22Rv1 (cell line): ENCODE measurements at regions not wholly inside any gene's neighbourhood (a gene's known extent, or its start where the extent isn't known, plus 50 kb on each side); places are given as distances from the start of the nearest gene placed in this dataset.
"Not testable (repeated sequence)": the region's sequence is repeated elsewhere in the genome, so short reads cannot be mapped to it uniquely, and the experiment has no call there.

Experiments used
- ZFX ChIP-seq: fragments of 450-650 bp; IDR thresholded peaks from 2 replicates; pipeline ENCODE4 v1.6.1; 2017; ENCODE audit warnings: antibody characterized with exemption, borderline replicate concordance
- TF ChIP-seq, protein P1 (sequence below): fragments of 450-650 bp; IDR thresholded peaks from 2 replicates; pipeline ENCODE4 v1.5.1; 2017; ENCODE audit warnings: mild to moderate bottlenecking

DNA sequence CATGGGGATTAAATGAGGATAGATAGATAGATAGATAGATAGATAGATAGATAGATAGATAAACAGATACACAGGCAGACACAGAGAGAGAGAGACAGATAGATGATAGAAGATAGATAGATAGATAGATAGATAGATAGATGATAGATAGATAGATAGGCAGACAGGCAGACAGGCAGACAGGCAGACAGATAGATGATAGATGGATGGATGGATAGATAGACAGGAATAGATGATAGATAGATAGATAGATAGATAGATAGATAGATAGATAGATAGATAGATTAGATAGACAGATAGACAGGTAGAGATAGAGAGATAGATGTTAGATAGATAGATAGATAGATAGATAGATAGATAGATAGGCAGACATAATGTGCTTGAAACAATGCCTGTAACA is 137.3 kb downstream of the MED10 start:
- TF ChIP-seq, protein P1, sequence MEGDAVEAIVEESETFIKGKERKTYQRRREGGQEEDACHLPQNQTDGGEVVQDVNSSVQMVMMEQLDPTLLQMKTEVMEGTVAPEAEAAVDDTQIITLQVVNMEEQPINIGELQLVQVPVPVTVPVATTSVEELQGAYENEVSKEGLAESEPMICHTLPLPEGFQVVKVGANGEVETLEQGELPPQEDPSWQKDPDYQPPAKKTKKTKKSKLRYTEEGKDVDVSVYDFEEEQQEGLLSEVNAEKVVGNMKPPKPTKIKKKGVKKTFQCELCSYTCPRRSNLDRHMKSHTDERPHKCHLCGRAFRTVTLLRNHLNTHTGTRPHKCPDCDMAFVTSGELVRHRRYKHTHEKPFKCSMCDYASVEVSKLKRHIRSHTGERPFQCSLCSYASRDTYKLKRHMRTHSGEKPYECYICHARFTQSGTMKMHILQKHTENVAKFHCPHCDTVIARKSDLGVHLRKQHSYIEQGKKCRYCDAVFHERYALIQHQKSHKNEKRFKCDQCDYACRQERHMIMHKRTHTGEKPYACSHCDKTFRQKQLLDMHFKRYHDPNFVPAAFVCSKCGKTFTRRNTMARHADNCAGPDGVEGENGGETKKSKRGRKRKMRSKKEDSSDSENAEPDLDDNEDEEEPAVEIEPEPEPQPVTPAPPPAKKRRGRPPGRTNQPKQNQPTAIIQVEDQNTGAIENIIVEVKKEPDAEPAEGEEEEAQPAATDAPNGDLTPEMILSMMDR = not testable (repeated sequence)
- TF ChIP-seq ZFX = not testable (repeated sequence)
